Superior temporal gyrus (tissue), 1 donor: ENCODE measurements at regions not wholly inside any gene's neighbourhood (a gene's known extent, or its start where the extent isn't known, plus 50 kb on each side); places are given as distances from the start of the nearest gene placed in this dataset.

Source experiments
- DNase-seq: peaks from one replicate; pipeline ENCODE4 v3.0.0-alpha.2; 2016; ENCODE audit errors: extremely low spot score

DNA sequence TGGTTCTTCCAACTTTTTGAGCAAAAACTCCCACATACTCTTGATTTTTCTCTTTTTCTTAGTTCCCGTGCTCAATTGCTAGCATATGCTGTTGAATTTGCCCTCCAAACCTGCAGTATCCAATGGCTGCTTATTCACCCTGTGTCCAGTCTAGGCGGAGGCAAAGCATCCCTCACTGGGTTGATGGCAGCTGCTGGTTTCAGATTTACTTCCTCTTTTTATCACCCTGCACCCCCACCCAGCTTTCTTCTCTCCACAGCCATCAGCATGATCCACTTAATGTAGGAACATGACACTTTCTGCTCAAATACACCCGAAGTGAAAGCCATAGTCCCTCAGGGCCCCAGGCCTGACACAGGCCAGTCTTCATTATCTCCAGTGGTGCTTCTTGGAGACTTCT lies 87.6 kb upstream of the ADARB2 start:
- DNase-seq, result no peak

DNA sequence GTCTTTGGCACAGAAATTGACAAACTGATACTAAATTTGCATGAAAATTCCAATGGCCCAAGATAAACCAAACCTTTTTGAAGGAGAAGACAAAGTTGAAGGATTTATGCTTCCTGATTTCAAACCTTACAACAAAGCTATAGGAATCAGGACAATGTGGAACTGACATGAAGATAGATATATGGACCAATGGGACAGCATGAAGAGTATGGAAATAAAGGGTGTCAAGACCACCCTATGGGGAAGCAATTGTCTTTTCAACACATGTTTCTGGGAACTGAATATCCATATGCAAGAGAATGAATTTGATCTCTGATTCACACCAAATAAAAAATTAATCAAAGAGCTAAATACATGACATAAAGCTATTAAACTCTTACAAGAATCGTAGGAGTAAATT lies 77.2 kb upstream of the ADARB2 start:
- no peak for DNase-seq

DNA sequence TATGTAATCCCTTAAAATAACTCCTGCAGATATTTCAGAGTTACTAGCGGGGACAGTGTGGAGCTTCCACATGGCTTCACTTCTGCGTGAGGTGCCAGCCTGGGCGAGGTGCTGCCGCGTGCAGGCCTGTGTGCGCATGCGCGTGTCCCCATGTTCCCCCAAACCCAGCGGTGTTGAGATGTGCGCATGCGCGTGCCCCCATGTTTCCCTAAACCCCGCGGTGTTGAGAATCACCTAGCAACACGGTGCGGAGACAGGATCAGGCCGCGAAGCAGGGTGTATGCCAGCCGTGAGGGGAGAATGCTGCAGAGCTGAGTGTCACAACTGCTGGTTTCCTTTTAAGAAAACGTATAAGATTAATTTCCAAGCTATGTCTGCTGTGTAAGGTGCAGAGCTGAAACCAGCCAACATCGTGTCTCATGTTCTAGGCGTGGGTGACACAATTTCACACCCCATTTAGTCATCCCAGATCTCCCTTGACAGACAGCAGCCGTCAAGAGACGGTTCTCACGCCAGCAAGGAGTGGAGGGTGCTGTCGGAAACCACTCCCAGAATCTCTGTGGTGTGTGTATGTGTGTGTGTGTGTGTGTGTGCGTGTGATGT lies 71.9 kb upstream of the ADARB2 start:
- DNase-seq, result peak; percentile 24

DNA sequence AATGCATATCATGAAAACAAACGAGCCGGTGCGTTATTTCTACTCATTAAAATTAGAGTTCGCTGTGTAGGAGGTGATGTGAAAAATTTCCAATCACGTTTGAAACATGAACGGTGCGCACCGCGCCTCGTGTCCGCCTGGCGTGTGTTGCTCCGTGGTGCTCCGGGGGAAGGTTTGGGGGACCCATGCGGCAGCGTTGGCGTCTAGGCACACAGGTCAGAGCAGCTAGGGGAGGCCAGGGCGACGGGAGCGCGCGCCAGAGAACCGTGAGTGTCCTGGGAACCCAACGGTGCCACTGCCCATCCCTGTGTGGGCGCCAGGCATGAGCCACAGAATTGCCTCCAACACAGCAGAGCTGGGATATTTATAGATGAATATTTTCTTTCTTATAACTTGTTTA lies 70.6 kb upstream of the ADARB2 start:
- DNase-seq, result no peak

DNA sequence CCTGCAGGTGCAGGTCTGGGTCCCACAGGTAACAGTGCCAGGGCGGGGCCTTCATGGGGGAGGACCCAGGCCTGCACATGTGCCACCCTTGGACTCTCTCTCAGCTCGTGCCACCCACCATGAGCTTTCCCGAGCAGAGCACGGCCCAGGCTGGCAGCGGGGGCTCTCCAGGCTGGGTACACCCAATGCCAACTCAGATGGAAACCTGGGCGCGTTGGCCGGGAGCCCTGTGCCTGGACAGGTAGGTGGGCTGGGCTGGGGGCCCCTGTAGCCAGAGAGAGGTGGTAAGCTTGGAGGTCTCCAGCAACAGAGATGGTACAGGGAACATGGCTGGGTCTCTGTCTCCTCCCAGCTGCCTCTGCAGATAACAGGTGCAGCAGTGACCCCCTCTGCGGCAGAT lies 69.9 kb upstream of the ADARB2 start:
- DNase-seq, result no peak

DNA sequence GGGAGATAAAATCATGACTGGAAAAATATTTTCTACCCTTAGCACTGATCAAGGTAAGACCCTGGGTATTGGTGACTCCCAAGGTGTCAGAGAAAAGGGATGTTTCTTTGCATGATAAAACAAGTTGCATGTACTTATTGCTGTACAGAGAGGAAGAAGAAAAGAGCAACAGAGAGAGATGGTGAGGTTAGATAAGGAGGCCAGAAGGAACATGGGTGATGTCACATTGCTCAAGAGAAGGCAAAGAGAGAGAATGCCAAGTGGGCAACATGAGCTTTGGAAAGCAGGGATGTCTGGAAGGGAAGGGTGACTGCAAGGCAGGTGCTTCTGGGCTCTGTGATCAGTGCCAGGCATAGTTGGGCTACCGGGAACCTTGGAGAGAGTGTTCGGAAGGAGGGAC lies 65.1 kb upstream of the ADARB2 start:
- no peak for DNase-seq

DNA sequence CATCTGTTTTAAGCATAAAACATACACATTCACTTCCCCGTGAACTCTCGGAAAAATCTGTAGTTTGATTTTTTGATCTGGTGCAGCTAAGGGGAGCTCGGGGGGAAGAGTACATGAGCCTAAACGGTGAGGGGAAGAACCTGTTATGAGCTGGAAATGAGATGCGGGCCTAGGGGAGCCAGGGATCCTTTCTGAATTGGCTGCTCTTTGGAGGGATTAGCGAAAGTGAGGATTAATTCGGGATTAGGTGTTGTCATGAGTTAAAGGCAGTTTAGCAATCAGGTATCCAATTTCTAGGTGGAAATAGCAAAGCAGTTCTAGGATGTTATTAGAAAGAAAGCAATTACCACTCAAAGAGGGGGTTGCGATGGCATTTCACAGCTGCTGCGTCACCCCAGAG lies 51.1 kb upstream of the ADARB2 start:
- DNase-seq, result no peak
